ENCODE measurements at regions not wholly inside any gene's neighbourhood (a gene's known extent, or its start where the extent isn't known, plus 50 kb on each side); places are given as distances from the start of the nearest gene placed in this dataset.

DNA sequence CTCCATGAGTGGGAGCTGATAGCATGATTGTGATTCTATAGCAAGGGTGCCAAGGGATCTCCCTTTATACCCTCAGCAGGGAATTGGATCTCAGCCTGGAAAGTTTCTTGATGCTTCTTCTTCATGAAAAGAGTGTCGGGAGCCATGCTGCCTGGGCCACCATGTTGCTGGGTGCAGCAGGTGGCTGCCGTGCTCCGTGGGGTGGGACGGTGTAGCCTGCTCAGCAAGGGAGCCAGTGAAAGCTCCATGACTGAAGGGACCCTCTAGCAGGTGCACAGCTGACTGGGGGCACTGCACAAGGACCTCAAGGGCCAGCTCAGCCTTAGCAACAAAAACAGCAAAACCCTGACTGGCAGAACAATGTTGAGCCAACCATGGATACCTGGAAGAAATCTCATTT lies 368.9 kb upstream of the HS6ST1 start:
- no peak for FAIRE-seq
- no peaks in the 10 kb centered on the region for H3K36me3 ChIP-seq (ENCODE audit: control insufficient read depth in 2 of 2, extremely low read depth in 1 of 2, insufficient read depth in 2 of 2, low read length in 2 of 2)
- no peaks in the 10 kb centered on the region for H3K9me1 ChIP-seq (replicated peaks; ENCODE audit: control insufficient read depth, extremely low read depth, insufficient read depth, low read length)
- no peaks in the 10 kb centered on the region for H3K79me2 ChIP-seq (ENCODE audit: control insufficient read depth, insufficient read depth, low read length)
- ChIA-PET POLR2A (no interaction called here), CTCF (no interaction called here)
- H3K27me3 ChIP-seq (ENCODE audit: control insufficient read depth in 2 of 2, insufficient read depth in 2 of 2, low read length in 2 of 2) = no peaks in the 10 kb centered on the region
- no TSS peak for BruUV-seq (replicated peaks)
- dilution Hi-C loops (cut with MboI; ENCODE audit: extremely low pct_ligation_motif_present, low sequenced_read_pairs) = no loop called here
- TF ChIP-seq JUN (IDR thresholded peaks at IDR 0.05; ENCODE audit: borderline replicate concordance, insufficient read depth, insufficient read length, low read depth) (no peak), POLR2A (IDR thresholded peaks at IDR 0.05; ENCODE audit: low read depth, low read length) (no peak)
- no peaks in the 10 kb centered on the region for H4K20me1 ChIP-seq (replicated peaks; ENCODE audit: control insufficient read depth, extremely low read depth, insufficient read depth, low read length)
- H3K27ac ChIP-seq (ENCODE audit: insufficient read depth, low read depth, low read length) = no peak overlapping the region
- no peak overlapping the region for H3K4me2 ChIP-seq (ENCODE audit: insufficient read depth, low read length)
- no peaks in the 10 kb centered on the region for H3K4me1 ChIP-seq (ENCODE audit: control insufficient read depth, extremely low read depth, insufficient read depth, low read length)
- H3K9ac ChIP-seq (replicated peaks; ENCODE audit: extremely low read depth, insufficient read depth, low read length) = no peak overlapping the region
- intact Hi-C loops (cut with micrococcal nuclease) = no loop called here
- no peak overlapping the region for H3K4me3 ChIP-seq (replicated peaks in 1 of 3; ENCODE audit: insufficient read depth in 1 of 3, low read depth in 1 of 3, low read length in 3 of 3)
- no peak for DNase-seq (ENCODE audit: low read depth, low spot score)
- H3K9me3 ChIP-seq (replicated peaks; ENCODE audit: control insufficient read depth, insufficient read depth, low read length) = no peaks in the 10 kb centered on the region
- no peak overlapping the region for H2AFZ ChIP-seq (ENCODE audit: low read depth, low read length)

GRCh38 chr2:128689971-128690370 lies 371.3 kb upstream of the HS6ST1 start:
- Histone ChIP-seq H3K27me3 (ENCODE audit: control insufficient read depth in 2 of 2, insufficient read depth in 2 of 2, low read length in 2 of 2) (no peaks in the 10 kb centered on the region), H2AFZ (ENCODE audit: low read depth, low read length) (no peak overlapping the region), H3K9me3 (replicated peaks; ENCODE audit: control insufficient read depth, insufficient read depth, low read length) (no peaks in the 10 kb centered on the region), H3K79me2 (ENCODE audit: control insufficient read depth, insufficient read depth, low read length) (no peaks in the 10 kb centered on the region), H3K27ac (ENCODE audit: insufficient read depth, low read depth, low read length) (no peak overlapping the region), H3K4me1 (ENCODE audit: control insufficient read depth, extremely low read depth, insufficient read depth, low read length) (no peaks in the 10 kb centered on the region), H3K9me1 (replicated peaks; ENCODE audit: control insufficient read depth, extremely low read depth, insufficient read depth, low read length) (no peaks in the 10 kb centered on the region), H3K36me3 (ENCODE audit: control insufficient read depth in 2 of 2, extremely low read depth in 1 of 2, insufficient read depth in 2 of 2, low read length in 2 of 2) (no peaks in the 10 kb centered on the region), H4K20me1 (replicated peaks; ENCODE audit: control insufficient read depth, extremely low read depth, insufficient read depth, low read length) (no peaks in the 10 kb centered on the region), H3K4me3 (replicated peaks in 1 of 3; ENCODE audit: insufficient read depth in 1 of 3, low read depth in 1 of 3, low read length in 3 of 3) (no peak overlapping the region), H3K4me2 (ENCODE audit: insufficient read depth, low read length) (no peak overlapping the region), H3K9ac (replicated peaks; ENCODE audit: extremely low read depth, insufficient read depth, low read length) (no peak overlapping the region)
- FAIRE-seq = no peak
- TF ChIP-seq EZH2 (IDR thresholded peaks at IDR 0.05; ENCODE audit: borderline replicate concordance, low read depth, low read length, severe bottlenecking) = no peak
- TF ChIP-seq POLR2AphosphoS5 (IDR thresholded peaks at IDR 0.05; ENCODE audit: insufficient read depth, low read depth, low read length) = no peak
- no peak for TF ChIP-seq JUN (IDR thresholded peaks at IDR 0.05; ENCODE audit: borderline replicate concordance, insufficient read depth, insufficient read length, low read depth)
- no peak for TF ChIP-seq MAX (IDR thresholded peaks at IDR 0.05; ENCODE audit: insufficient read depth, insufficient read length)
- TF ChIP-seq MYC (IDR thresholded peaks at IDR 0.05; ENCODE audit: low read depth, low read length) = no peak
- TF ChIP-seq, protein P1, sequence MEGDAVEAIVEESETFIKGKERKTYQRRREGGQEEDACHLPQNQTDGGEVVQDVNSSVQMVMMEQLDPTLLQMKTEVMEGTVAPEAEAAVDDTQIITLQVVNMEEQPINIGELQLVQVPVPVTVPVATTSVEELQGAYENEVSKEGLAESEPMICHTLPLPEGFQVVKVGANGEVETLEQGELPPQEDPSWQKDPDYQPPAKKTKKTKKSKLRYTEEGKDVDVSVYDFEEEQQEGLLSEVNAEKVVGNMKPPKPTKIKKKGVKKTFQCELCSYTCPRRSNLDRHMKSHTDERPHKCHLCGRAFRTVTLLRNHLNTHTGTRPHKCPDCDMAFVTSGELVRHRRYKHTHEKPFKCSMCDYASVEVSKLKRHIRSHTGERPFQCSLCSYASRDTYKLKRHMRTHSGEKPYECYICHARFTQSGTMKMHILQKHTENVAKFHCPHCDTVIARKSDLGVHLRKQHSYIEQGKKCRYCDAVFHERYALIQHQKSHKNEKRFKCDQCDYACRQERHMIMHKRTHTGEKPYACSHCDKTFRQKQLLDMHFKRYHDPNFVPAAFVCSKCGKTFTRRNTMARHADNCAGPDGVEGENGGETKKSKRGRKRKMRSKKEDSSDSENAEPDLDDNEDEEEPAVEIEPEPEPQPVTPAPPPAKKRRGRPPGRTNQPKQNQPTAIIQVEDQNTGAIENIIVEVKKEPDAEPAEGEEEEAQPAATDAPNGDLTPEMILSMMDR (IDR thresholded peaks at IDR 0.05; ENCODE audit: extremely low read depth in 1 of 2, insufficient read depth in 1 of 2, low read depth in 1 of 2, low read length in 2 of 2) = no peak
- TF ChIP-seq GATA2 (IDR thresholded peaks at IDR 0.05; ENCODE audit: insufficient read depth, insufficient read length, low read depth, low read length) = no peak
- no peak for DNase-seq (ENCODE audit: low read depth, low spot score)
- CTCF ChIA-PET = no interaction called here
- intact Hi-C loops (cut with micrococcal nuclease) (no loop called here), dilution Hi-C loops (cut with MboI; ENCODE audit: extremely low pct_ligation_motif_present, low sequenced_read_pairs) (no loop called here)
- POLR2A ChIA-PET = no interaction called here
- no TSS peak for BruUV-seq (replicated peaks)
